C1 segment of cervical spinal cord (tissue), 14 donors: ENCODE measurements at regions not wholly inside any gene's neighbourhood (a gene's known extent, or its start where the extent isn't known, plus 50 kb on each side); places are given as distances from the start of the nearest gene placed in this dataset.

ENCODE experiments used
- DNase-seq, 14 donors: peaks; one replicate each; lab custom pipeline; 2025; lab: John Stamatoyannopoulos, UW

DNA sequence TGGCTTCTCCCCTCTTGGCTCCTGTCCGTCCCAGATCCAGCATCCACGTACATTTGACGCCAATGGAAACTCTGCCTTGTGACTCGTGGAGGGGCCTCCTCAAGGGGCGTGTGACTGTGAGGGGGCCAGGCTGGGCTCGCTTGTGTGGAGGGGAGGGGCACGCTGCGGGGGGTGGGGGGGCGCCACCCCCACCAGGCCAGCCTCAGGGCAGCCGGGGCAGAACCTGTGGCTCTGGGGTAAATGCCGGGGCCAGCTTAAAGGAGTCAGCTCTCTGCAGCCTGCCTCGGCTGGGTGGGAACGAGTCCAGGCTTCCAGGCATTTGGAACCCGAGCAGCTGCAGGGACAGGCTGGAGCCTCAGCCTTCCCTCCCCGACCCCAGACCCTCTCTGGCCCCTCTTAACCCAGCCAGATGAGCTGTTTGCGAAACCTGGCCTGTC is 94.1 kb downstream of the SIK1 start:
- DNase-seq, result no peak

DNA sequence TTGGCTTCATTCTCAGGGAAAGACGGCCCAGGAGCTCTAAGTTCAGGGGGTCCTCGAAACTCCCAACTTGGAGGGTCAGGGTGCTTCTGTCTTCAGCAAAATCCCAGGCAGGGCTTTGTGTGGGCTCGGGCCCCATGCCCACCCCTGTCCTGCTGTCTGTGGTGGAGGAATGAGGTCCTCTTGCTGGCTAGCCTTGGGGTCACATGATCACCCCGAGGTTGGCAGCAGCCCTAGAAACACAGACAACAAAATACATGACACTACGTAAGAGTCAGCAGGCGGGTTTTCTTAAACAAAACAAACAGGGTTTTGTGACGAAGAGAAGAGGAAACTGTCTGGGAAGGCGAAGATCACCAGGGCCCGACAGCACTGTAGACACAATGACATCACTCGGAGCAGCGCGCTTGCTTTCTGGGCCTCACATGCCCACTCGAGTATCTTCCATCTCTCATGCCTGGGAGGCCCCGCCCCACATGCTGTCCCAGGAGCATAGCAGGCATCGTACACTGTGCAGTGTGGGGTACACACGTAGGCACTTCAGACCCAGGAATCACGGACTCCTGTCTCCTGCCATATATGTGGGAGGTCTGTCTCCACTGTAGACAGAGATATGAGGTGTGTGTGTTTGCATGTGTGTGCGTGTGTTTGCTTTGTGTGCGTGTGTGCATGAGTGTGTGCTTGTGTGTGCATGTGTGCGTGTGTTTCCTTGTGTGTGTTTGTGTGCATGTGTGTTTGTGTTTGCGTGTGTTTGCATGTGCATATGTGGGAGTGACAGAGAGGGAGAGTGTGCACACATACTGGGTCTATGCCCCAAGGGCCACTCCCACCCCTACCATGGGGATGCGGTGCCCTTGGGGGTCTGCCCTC is 94.7 kb downstream of the SIK1 start:
- peak in 12 of 14 donors; percentile 43 to 88 (median 70) for DNase-seq

- no peak for DNase-seq
Measured at GRCh38 chr21:43331111-43331961, 95.6 kb downstream of the SIK1 start.

- DNase-seq, result no peak
Measured at GRCh38 chr21:43330306-43330881, 96.5 kb downstream of the SIK1 start.

- DNase-seq, result no peak
Measured at GRCh38 chr21:43329711-43330269, 97.1 kb downstream of the SIK1 start.

DNA sequence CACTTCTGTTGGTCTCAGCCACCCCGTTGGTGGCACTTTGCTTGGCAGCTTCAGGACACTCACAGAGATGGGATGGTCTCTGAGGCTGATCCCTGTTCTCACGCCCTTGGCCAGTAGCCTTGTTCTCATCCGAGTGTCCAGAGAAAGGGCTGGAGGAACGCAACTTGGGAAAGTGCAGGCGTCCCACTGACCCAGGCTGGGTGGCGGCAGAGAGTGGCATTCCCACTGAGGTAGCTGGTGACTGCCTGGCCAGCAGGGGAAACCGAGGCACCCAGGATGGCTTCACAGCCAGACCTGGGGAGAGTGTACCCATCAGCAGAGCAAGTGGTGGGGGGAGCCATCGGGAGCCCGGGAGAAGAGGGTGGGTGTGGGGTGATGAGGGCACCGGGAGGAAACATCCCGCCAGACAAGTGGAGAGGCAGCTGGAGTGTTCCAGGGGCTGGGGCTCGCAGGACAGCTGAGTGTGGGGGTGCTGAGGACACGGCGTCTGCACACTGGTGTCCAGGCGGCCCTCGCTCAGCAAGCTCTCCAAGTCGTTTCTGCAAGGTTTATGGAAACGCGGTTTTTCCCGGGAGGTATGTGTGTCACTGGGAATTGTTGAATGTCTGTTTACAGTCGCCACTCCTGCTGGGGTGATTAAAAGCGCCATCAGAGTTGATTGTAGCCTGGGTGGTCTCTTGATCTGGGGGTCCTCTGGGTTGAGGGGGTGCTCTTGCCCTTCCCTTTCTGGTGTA is 97.8 kb downstream of the SIK1 start:
- no peak for DNase-seq

GRCh38 chr21:43328185-43328957 is 98.6 kb downstream of the SIK1 start:
- no peak for DNase-seq

GRCh38 chr21:43325968-43326715 is 100.8 kb downstream of the SIK1 start:
- no peak for DNase-seq

DNA sequence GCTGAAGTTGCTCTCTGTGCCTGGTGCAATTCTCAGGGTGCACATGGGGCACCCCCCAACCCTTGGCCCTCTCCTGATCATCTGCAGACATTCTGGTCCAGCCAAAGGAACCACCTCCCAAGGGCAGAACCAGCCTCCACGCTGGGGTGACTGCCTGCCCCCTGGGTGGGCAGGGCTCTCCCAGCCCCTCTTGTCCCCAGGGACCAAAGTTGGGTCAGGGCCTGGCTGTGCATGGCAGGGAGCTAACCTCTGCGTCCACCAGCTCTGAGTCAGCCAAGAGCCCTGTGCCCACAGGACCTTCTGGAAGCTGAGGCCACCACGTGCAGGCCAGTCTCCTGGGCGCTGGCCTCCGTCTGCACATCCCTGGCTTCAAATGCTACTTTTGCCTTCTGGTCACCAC is 101.9 kb downstream of the SIK1 start:
- DNase-seq, result no peak

DNA sequence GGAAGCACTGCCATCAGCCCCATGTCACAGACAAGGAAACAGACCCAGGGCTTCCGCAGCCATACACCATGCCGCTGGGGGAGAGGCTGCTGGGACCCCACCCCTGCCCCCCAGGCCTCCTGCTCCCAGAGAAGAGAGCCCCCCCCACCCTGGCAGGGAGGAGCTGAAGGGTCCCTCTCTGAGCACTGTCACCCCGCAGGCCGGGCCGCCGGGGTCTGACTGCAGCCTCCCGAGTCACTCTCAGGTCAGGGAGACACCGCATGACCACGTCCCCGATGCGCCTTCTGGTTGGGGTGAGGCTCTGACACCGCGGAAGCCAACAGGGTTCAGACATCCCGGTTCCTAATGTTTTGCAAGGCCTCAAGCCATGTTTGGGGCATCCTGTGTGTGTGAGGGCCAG is 102.3 kb downstream of the SIK1 start:
- DNase-seq, result no peak

DNA sequence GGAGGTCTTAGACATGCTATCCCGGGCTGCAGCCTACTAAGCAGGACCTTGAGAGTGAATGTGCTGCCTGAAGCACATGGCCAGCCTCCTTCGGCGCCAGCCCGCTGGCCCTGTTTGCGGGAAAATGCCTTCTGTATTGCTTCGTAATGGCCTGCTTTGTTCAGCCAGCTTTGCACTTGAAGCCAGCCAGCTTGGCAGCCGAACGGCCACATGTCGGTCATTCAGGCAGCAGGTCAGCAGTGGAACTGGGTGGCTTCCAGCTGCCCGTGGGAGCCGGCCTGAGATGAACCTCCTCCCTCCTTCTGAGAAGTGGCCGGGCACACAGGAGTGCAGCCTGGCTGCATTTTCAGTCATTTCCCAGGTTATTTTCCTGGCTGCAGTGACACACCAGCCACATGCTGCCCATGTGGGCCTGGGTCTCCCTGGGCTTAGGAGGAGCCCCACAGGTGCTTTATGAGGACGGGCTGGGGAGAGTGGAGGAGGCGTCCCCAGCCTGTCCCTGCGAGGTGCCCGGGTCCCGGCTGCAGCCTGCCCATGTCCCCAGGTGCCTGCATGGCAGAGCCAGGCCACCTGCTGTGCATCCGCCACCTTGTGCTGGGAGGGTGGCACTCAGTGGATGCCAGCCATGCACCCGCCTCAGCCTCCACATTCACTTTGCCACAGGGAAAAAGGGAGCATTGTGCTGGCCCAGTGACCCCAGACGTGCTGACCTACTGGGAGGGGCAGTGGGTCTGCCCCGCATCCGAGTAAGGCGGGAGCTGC is 103.5 kb downstream of the SIK1 start:
- DNase-seq, result peak; percentile 29 to 96 (median 80)

DNA sequence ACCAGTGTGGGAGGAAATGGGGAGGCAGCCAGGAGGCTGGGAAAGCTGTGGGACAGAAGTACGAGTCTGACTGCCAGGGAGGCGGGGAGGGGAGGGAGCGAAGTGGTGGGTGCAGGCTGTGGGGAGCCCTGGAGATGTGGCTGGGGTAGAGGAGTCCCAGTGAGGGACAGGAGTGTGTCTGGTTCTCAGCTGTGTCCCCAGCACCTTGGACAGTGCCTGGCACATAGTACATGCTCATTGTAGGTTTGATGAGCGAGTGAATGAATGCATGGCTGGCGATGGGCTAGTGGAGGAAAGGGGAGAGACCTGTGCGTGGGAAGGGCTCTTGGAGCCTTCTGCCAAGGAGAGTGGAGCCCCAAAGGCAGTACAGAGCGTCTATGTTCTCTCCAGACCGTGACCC is 104.1 kb downstream of the SIK1 start:
- no peak for DNase-seq

DNA sequence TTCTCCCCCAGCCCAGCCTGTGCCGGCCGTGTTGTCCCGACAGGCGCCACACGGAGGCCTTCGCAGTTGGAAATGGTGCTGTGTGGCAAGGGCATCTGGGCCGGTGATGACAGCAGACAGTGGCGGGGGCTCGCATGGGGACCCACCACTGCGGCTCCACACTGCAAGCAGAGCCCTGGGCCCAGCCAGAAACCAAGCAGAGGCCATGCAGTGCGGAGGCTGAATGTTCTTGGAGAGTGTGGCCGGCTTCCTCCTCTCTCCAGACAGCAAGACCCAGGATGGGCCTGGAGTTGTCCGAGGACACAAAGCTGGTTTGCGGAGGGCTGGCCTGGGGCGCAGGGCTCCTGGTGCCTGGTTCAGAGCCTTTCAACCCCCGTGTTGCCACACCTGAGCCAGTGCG is 104.6 kb downstream of the SIK1 start:
- no peak for DNase-seq

DNA sequence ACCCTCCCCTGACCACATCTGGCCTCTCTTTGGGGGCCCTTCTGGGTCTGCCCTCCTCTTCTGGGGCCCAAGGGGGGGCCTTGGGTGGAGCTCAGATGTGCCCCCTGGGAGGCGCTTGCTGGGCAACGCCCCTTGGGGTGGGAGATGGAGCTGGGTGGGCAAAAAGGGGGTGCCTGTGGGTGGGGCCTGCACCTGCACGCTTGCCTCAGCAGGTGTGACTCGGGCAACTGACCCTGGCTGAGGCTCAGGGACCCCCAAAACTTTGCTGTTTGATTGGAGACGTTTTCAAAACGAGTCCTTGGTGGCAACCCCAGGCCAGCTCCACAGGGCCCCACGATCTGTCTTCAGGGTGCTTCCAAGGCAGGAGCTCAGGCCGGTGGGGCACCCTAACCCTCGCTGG is 105.3 kb downstream of the SIK1 start:
- DNase-seq, result no peak

DNA sequence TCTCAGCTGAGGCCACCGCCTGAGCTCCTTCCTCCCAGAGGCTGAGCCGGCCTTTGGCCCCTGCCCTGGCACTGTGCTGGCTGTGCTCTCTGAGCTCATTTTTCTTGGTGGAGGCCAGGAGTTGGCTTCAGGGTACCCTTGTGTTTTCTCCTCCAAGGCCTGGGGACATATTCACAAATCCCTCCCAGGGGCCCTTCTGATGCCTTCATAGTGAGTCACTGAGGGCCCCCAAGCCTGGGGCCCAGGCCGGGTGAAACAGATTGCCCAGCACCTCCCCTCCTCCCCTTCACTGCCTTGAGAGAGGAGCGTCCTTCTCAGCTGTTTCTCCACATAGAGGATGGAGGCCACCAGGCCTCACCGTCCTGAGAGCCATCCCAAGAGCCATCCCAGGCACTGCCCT is 105.8 kb downstream of the SIK1 start:
- DNase-seq, result no peak

DNA sequence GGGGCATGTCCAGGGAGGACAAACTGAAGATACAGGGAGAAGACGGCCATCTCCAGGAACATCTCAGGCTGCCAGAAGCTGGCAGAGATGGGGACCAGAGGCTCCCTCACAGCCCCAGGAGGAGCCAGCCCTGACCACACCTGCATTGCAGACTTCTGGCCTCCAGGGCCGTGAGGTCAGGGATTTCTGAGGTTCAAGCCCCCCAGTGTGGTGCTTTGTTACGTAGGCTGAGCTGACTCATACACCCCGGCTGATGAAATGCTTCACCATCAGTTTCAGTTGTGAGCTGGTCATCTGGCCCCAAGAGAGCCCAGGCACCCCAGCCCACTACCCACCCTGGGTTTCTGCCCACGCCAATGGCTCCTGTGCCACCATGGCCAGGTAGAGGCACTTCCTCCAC is 106.4 kb downstream of the SIK1 start:
- no peak for DNase-seq

GRCh38 chr21:43318841-43319781 is 107.8 kb downstream of the SIK1 start:
- peak in 2 of 14 donors; percentile 53 to 57 for DNase-seq

GRCh38 chr21:43318368-43318767 is 108.6 kb downstream of the SIK1 start:
- no peak for DNase-seq
